ENCODE measurements at regions not wholly inside any gene's neighbourhood (a gene's known extent, or its start where the extent isn't known, plus 50 kb on each side); places are given as distances from the start of the nearest gene placed in this dataset.

DNA sequence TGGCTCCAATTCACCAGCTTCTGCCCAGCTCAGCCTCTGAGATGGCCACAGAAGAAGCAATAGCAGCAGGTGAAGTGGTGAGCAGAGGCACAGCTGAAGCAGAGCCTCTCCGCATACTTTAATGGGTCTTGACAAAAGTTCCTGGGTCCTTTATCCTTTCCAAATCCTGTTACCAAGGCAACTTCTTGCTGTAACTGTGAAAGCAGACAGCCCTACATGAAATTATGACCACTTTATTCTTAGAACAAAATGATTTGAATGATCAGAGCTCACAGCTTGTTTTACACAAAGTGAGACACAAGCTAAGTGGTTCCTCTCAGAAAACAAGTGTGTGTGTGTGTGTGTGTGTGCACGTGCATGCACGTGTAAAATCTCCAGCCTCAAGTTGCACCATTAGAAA lies 245.6 kb downstream of the HTR7 start:
- 67% methylated on average over 3 of the region's 3 CpGs for WGBS
- no peak overlapping the region for H3K4me3 ChIP-seq (ENCODE audit: low read depth in 1 of 3, low read length in 3 of 3)
- H3K27me3 ChIP-seq (ENCODE audit: control insufficient read depth in 4 of 4, insufficient read depth in 4 of 4, low read length in 3 of 4), result no peaks in the 10 kb centered on the region
- TF ChIP-seq YY1 (IDR thresholded peaks at IDR 0.05) (no peak), JUND (IDR thresholded peaks at IDR 0.05) (no peak), HNF4G (IDR thresholded peaks at IDR 0.05) (no peak), NR2F2 (IDR thresholded peaks at IDR 0.05) (no peak), SP1 (IDR thresholded peaks at IDR 0.05) (no peak), GABPA (IDR thresholded peaks at IDR 0.05 in 1 of 2, conservative IDR thresholded peaks at IDR 0.05 in 1 of 2) (no peak), HNF4A (conservative IDR thresholded peaks at IDR 0.05) (no peak)
- TF ChIP-seq, protein P1, sequence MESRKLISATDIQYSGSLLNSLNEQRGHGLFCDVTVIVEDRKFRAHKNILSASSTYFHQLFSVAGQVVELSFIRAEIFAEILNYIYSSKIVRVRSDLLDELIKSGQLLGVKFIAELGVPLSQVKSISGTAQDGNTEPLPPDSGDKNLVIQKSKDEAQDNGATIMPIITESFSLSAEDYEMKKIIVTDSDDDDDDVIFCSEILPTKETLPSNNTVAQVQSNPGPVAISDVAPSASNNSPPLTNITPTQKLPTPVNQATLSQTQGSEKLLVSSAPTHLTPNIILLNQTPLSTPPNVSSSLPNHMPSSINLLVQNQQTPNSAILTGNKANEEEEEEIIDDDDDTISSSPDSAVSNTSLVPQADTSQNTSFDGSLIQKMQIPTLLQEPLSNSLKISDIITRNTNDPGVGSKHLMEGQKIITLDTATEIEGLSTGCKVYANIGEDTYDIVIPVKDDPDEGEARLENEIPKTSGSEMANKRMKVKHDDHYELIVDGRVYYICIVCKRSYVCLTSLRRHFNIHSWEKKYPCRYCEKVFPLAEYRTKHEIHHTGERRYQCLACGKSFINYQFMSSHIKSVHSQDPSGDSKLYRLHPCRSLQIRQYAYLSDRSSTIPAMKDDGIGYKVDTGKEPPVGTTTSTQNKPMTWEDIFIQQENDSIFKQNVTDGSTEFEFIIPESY (IDR thresholded peaks at IDR 0.05), result no peak
- TF ChIP-seq, protein P2, sequence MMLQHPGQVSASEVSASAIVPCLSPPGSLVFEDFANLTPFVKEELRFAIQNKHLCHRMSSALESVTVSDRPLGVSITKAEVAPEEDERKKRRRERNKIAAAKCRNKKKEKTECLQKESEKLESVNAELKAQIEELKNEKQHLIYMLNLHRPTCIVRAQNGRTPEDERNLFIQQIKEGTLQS (IDR thresholded peaks at IDR 0.05), result no peak
- TF ChIP-seq, protein P3, sequence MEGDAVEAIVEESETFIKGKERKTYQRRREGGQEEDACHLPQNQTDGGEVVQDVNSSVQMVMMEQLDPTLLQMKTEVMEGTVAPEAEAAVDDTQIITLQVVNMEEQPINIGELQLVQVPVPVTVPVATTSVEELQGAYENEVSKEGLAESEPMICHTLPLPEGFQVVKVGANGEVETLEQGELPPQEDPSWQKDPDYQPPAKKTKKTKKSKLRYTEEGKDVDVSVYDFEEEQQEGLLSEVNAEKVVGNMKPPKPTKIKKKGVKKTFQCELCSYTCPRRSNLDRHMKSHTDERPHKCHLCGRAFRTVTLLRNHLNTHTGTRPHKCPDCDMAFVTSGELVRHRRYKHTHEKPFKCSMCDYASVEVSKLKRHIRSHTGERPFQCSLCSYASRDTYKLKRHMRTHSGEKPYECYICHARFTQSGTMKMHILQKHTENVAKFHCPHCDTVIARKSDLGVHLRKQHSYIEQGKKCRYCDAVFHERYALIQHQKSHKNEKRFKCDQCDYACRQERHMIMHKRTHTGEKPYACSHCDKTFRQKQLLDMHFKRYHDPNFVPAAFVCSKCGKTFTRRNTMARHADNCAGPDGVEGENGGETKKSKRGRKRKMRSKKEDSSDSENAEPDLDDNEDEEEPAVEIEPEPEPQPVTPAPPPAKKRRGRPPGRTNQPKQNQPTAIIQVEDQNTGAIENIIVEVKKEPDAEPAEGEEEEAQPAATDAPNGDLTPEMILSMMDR (IDR thresholded peaks at IDR 0.05; ENCODE audit: low read depth, low read length, missing input control), result no peak
- no peak for DNase-seq (ENCODE audit: low spot score)
- H3K9ac ChIP-seq (ENCODE audit: low read depth in 1 of 2, low read length in 2 of 2), result no peak overlapping the region
- no peak overlapping the region for H3K27ac ChIP-seq (ENCODE audit: low read depth in 1 of 2, low read length in 2 of 2)
- H3K9me3 ChIP-seq (ENCODE audit: control insufficient read depth in 4 of 4, low read length in 3 of 4), result peaks cover 0 to 1% (median 0%) of the 10 kb centered on the region in 4 donors
- no peaks in the 10 kb centered on the region for H3K36me3 ChIP-seq (ENCODE audit: control insufficient read depth in 4 of 4, insufficient read depth in 3 of 4, low read depth in 1 of 4, low read length in 3 of 4)
- no peaks in the 10 kb centered on the region for H3K4me1 ChIP-seq (ENCODE audit: control insufficient read depth in 4 of 4, insufficient read depth in 4 of 4, low read length in 3 of 4)

DNA sequence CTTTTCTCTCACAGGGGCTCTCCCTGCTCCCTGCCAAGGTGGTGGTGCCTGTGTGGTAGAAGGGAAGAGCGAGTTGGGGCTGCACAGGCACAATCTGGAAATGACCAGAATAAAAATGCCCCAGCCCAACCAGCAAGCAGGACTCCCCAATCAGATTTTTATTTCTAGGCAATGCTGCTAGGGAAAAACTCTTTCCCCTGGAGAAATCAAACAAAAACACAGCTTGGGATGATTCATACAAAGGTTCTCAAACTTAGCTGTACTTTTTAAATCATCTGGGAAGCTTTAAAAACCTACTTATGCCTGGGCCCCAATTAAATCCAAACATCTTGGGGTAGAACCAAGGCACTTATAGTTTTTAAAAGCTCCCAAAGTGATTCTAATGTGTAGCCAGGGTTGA lies 243.2 kb downstream of the HTR7 start:
- H3K36me3 ChIP-seq (ENCODE audit: control insufficient read depth in 4 of 4, insufficient read depth in 3 of 4, low read depth in 1 of 4, low read length in 3 of 4), result no peaks in the 10 kb centered on the region
- no peaks in the 10 kb centered on the region for H3K27me3 ChIP-seq (ENCODE audit: control insufficient read depth in 4 of 4, insufficient read depth in 4 of 4, low read length in 3 of 4)
- WGBS, result 71% methylated on average over 1 of the region's 1 CpG
- H3K9me3 ChIP-seq (ENCODE audit: control insufficient read depth in 4 of 4, low read length in 3 of 4), result no peaks in the 10 kb centered on the region
- no peak overlapping the region for H3K9ac ChIP-seq (ENCODE audit: low read depth in 1 of 2, low read length in 2 of 2)
- no peak overlapping the region for H3K4me3 ChIP-seq (ENCODE audit: low read depth in 1 of 3, low read length in 3 of 3)
- H3K27ac ChIP-seq (ENCODE audit: low read depth in 1 of 2, low read length in 2 of 2), result no peak overlapping the region
- TF ChIP-seq YY1 (IDR thresholded peaks at IDR 0.05), result no peak
- TF ChIP-seq GABPA (IDR thresholded peaks at IDR 0.05 in 1 of 2, conservative IDR thresholded peaks at IDR 0.05 in 1 of 2), result no peak
- TF ChIP-seq, protein P3 (IDR thresholded peaks at IDR 0.05; ENCODE audit: low read depth, low read length, missing input control), result no peak
- TF ChIP-seq, protein P1 (IDR thresholded peaks at IDR 0.05), result no peak
- no peak for TF ChIP-seq TAF1 (conservative IDR thresholded peaks at IDR 0.05)
- no peak for TF ChIP-seq HNF4G (IDR thresholded peaks at IDR 0.05)
- TF ChIP-seq, protein P4, sequence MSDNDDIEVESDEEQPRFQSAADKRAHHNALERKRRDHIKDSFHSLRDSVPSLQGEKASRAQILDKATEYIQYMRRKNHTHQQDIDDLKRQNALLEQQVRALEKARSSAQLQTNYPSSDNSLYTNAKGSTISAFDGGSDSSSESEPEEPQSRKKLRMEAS (IDR thresholded peaks at IDR 0.05), result no peak
- TF ChIP-seq RXRA (IDR thresholded peaks at IDR 0.05), result no peak
- TF ChIP-seq, protein P2 (IDR thresholded peaks at IDR 0.05), result no peak
- TF ChIP-seq NR2F2 (IDR thresholded peaks at IDR 0.05), result no peak
- TF ChIP-seq EGR1 (IDR thresholded peaks at IDR 0.05; ENCODE audit: low read depth in 2 of 2), result no peak
- TF ChIP-seq SP1 (IDR thresholded peaks at IDR 0.05), result no peak
- DNase-seq (ENCODE audit: low spot score), result no peak
- no peaks in the 10 kb centered on the region for H3K4me1 ChIP-seq (ENCODE audit: control insufficient read depth in 4 of 4, insufficient read depth in 4 of 4, low read length in 3 of 4)
